HG02840 (cell line): ENCODE measurements at regions not wholly inside any gene's neighbourhood (a gene's known extent, or its start where the extent isn't known, plus 50 kb on each side); places are given as distances from the start of the nearest gene placed in this dataset.

Source experiments
- ATAC-seq: cut with Tn5 transposase; IDR thresholded peaks from one replicate; pipeline ENCODE4 v1.9.1; 2021; ENCODE audit warnings: mild to moderate bottlenecking, moderate library complexity, moderate number of reproducible peaks; ENCODE audit not compliant: unreplicated experiment, low FRiP score

DNA sequence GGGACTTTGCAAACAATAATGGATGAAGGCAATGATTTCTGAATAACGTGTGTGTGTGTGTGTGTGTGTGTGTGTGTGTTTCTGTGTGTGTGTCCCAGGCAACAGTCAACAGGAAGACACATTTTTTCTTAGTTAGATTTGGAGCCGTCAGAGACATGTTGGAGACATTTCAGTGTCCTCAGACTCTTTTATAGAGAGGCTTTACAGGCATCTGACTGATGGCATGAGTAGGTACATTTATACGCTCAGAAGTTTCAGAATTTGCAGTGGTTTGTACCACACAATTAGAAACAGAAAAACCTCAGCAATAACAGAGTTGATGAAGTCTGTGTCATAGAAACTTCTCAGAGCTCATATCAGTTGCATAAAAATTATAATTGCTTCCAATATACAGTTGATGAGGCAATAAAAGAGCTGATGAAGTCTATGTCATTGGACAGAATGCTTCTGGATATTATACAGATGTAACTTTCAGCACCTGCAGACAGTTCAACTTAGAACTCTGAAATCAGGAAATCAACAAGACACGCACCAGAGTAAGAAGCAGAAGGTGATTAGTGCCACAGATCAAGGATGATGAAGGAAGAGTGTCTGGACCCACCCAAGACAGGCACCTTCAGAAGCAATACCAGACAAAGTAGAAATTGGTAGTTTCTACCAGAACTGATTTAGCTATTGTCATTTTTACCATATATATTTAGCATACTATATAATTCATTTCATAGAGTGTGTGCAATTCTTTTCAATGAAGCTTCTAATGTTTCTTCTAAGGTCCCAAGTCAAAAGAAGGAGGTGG, 104.5 kb upstream of the LYZL1 start:
- ATAC-seq, result no peak

DNA sequence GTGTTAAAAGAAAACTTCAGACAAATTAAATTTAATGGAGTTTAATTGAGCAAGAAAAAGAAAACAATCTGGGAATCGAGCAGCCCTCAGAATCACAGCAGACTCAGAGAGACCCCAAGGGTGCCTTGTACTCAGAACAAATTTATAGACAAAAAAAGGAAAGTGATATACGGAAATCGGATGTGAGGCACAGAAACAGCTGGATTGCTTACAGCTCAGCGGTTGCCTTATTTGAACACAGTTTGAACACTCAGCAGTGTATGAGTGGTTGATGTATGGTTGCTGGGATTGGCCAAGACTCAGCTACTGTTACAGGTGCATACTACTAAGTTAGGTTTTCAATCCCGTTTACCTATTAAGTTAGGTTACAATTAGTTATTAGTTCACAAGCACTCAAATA, 103.8 kb upstream of the LYZL1 start:
- ATAC-seq, result no peak

DNA sequence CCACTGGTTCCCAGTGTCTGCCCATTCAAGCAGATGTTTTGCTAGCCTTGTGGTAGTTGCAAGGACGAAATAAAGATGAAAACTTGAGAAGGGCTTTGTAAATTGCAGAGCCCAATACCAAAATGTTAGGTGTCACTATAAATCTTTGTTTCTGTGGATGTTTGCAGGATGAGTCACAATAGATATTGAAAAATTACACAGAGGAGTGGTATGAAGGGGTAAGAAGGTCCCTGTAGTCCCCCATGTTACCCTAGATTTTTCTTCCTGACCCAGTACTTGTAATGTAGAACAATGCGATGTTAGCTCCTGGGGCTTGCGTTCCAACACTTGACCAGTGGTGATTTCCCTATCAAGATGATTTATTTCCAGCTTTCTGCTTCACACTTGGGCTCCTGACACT, 102.6 kb upstream of the LYZL1 start:
- no peak for ATAC-seq

DNA sequence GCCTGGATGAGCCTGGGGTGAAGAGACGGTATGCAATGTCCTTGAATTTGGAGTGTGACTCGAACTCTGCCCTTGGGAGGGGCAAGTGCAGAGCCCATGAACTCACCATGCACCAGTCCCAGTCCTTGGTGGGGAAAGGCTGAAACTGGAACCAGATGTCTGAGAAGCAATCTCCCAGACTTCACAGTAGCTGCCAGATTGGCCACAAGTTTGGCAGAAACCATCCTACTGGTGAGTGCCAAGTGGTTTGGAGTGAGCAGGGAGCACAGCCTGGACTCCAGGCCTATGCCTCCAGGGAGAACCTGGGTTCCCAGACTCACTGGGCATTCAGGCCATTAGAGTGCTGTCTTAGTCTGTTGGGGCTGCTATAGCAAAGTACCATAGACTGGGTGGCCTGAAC, 99.6 kb upstream of the LYZL1 start:
- ATAC-seq, result no peak

DNA sequence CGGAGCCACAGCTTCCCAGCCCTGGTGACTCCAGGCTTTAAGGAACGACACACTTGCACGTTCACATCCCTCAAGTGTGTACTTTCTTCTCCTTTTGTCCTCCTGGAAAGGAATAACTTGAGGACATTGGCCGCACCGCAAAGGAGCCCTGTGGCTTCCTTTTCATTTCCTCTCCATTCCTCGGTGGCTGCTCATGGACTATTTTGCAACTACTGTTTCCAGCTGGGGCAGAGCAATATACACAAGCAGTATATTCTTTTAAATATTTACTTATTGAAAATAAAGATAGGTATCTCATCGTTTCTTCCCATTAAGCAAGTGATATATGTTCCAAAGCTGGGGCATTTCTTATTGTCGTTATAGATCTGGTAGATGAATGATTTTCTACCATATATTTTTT, 97.2 kb upstream of the LYZL1 start:
- ATAC-seq, result no peak

DNA sequence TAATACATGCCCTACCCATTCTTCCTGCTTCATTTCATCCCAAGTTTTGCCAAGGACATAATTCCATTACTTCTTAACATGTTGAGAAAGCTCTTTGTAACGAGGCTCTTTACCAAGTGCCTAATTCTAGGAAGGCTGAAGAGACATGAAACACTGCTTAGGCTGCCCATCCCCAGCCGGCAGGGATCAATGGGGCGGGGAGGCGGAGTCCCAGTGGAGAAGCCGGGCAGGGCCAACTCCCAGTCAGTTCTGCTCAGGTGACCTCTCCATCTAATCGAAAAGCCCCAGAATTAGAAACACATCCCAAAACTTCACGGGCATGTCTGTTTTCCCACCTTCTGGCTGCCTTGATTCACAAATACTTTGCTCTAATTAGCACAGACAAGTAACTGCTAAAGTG, 89.5 kb upstream of the LYZL1 start:
- no peak for ATAC-seq

DNA sequence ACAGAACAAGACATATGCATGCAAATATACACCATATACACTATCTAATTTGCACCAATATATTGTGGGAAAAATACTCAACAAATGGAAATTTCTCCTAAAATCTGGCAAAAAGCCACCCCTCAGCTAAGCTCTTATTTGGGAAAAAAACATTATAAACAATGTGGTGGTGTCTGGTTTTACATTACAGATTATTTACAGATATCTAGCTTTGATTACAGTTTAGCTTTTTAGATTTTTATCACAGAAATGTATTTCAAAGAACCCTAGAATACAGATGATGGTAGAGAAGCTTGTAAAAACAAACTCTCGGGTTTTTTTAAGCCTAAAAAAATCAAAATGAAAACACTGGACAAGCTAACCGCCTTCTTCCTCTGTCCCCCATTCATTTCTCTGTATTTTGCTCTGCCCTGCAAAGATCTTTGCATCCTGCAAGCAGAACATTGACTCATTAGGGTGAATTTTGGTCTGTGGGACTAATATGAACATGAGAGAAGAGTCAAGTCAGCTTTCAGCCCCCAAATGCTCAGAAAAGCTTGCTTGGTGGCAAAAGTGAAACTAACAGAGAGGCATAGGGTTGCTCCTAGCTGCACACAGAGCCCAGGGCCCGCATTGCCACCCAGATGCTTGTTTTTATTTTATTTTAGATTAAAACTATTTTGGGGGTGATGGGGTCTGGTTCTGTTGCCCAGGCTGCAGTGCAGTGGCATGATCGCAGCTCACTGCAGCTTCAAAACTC, 88.8 kb upstream of the LYZL1 start:
- ATAC-seq, result no peak

DNA sequence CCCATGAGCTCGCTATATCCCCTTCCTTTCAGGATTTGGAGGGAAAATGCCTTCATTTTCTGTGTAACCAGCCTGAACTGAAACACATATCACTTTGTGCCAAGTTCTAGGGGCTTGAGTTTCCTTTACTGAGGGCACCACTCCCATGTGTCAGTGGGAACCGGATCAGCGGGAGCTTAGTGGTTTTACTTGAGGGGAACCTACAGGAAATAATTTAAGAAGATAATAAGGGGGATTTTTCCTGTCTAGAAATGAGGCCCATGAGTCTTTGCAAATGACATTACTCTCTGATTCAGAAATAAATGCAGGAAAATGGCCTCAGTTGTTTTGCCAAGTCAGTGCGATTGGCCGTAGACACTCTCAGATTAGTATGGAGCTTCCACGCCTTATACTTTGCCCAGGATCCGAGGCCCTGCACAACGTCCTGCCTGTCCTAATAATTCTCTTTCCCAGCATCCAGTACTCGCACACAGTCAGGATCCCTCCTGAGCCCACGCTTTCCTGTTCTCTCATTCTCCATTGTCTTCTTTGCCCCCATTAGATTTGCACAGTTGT, 86.4 kb upstream of the LYZL1 start:
- ATAC-seq, result no peak

DNA sequence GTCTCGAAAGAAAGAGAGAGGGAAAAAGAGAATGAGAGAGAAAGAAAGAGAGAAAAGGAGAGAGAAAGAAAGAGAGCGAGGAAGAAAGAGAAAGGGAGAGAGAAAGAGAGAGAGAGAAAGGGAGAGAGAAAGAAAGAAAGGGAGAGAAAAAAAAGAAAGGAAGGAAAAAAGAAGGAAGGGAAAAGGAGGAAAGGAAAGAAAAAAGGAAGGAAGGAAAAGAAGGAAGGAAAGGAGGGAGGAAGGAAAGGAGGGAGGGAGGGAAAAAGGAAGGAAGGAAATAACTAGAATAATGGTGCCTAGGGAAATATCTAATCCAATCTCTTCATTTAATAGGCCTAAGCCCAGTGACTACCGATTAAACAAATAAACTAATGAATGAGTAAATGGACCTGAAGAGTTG, 85.4 kb upstream of the LYZL1 start:
- ATAC-seq, result no peak

DNA sequence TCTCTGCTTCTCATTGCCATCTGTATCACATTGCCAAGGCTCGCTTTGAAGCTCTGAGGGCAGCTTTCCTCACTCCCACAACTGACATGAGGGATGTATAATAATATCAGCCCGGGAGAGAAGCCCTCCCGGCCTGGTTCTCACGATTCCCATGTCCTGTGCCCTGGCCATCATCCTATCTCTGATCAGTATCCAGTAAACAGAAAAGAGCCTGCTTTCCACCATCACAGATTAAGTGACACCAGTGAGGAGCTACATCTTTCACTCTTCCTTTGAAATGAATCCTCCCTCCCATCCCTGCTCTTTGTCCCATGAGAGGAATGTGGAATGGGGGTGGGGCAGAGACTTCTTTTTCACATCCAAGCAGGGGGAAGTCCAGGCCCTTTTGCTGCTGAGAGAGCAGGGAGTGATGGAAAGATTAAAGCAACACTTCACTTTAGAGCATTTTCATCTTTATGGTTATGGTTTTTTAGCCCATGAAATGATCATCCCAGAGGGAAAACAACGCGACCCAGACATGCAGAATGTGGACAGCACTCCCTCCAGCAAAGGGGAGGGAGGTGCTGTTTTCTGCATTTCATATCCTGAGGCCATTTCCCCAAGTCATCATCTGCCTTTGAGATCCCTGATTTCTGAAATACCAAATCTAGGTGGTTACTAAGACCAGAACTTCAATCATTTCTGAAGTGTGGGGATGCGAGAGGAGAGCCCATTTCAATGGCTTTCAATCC, 84.6 kb upstream of the LYZL1 start:
- ATAC-seq, result no peak

DNA sequence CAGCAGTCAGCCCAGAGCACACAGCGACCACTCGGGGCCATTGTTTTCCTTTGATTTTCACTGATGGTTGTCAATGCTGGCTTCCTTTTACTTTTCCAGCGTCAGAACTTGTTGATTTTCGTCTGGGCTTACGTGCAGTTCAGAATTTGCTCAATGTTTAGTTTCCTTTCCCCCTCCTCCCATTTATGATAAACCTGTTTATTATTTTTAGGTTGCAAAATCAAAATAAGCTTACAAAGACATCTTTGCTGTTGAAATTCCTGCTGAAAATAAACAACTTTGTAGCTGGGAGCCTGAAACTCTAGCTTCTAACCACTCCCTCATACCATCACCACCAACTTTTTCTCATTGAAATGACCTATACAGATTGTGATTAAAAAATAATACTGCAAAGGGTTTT, 83.1 kb upstream of the LYZL1 start:
- no peak for ATAC-seq

DNA sequence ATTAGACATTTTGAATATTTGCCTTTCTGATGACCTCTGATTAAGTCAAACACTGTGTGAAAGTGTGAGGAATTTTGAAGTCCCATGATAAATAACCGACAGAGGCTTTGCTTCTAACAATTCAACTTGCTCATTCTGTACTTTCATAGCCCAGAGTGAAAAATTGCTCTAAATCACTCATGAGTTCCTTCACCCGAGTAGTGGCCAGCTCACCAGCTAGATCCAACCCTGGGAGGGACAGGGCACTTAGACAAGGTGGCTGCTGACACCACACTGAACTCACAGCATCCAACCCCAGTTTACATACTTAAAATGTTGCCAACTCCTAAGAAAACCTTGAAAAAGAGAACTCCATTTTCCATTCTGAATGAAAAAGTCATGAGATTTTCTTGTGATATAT, 80.0 kb upstream of the LYZL1 start:
- no peak for ATAC-seq

DNA sequence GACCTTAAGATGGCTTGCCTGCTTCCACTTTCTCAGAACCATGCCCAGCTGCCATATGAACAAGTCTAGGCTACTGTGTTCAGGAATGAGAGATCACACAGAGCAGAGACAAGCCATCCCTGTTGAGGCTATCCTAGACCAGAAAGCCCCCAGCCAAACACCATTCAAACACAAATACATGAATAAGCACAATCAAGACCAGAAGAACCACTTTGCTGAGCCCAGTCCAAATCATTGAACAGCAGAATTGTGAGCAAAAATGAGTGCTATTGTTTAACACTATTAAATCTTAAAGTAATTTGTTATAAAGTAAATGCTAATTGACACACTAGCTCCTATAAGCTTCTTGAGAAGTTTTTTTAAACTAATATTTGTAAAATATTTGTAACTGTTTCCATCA, 79.0 kb upstream of the LYZL1 start:
- ATAC-seq, result no peak

DNA sequence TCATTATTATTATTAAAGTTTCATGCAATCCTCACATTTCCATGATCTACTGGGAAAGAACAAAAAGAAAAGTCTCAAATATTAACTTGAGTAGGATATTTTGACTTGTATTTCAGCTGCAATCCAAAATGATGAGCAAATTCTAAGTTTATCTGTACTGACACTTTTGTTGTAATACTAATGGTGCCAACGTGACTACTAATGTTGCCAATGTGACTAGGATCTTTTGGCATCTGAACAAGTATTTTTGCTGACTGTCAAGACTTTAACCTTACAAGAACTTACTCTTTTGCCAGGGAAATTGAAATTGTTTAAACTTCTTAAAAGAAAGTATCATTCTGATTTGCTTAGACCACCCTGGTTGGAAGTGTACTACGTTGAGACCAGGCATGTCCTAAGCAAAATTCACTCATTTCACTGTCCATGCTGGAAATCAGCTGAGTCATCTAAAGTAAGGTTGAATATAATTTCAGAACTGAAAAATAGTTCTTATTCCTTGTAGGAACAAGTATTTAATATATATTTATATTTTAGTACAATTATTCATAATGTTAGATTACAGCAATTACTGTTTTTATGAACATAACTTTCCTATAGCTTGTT, 78.5 kb upstream of the LYZL1 start:
- ATAC-seq, result no peak

DNA sequence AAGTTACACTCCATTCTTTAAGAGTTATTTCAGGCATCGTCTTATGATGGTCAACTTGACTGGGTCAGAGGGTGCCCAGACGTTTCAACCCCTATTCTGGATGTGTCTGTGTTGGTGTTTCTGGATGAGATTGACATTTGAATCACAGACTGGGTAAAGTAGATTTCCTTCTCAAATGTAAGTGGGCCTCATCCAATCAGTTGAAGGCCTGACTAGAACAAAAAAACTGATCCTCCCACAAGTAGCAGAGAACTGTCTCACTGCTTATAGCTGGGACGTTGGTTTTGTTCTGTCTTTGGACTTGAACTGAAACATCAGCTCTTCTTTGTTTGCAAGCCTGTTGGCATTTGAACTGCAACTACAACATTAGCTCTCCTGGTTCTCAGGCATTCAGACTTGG, 76.3 kb upstream of the LYZL1 start:
- ATAC-seq, result no peak

DNA sequence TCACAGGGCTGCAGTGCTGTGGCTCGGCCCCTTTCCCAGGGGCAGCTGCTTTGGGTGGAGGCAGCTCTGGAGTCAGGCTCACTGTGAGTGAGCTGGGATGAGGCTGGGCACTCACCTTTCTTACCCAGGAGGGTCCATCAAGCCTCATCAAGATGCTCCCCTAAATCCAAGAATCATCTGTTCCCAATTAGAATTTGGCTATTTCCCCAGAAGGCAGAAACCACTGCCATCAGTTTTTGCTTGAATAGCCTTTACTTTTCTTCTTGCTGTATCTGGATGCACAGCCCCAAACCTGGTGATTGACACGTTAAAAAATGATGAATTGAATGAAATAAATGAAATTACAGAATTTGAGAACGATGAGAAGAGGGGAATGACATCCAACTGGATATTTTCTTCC, 74.3 kb upstream of the LYZL1 start:
- no peak for ATAC-seq

DNA sequence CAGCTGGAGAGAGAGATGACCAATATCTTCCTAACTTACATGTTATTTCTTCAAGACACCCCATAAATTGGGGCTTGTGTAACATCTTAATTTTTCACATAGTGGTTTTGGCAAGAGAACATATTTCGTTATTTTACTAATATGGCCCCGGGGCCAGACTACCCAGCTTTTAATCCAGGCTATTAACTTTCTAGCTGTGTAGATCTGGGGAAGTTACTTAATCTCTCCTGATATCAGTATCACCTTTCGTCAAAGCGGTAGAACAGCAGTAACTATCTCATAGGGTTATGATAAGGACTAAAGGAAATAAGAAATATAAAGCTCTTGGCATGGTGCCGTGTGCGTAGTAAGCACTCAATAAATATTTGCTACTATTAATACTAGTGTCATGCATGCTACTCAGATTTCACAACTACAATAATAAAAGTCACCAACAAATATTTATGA, 71.6 kb upstream of the LYZL1 start:
- no peak for ATAC-seq

DNA sequence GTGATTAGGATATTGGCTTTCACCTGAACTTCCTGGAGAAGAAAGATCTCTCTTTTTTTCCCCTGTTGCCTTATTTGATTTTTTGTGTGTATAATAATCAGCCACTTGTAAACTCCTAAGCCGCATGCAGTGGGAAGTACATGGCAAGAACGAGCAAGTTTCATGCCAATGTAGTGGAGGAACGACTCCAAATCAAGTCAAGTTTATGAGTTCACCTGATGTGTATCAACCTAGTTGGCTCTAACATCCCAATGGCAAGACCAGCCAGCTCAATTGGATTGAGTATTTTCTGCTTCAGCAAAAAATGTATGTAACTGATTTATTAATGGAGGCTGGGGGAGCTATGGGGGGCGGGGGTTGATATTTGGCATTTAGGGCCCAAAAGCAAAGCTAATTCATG, 65.5 kb upstream of the LYZL1 start:
- ATAC-seq, result no peak

DNA sequence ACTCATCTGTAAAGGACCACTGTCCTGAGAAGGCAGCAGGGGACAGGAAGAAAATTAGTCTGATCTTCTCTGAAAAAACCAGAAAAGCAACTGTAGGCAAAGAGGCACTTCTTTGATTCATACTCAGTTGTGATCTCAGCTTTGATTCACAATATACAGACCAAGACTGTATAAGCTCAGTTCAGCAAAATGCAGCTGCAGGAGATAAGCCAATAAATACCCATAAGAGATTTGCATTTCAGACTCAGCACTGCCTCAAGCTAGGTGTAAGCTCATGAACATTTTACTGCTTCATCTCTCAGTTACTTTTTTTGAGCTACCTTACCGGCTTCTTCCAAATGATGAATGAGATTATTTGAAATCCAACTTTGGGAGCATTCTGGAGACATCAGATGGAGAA, 64.2 kb upstream of the LYZL1 start:
- no peak for ATAC-seq

DNA sequence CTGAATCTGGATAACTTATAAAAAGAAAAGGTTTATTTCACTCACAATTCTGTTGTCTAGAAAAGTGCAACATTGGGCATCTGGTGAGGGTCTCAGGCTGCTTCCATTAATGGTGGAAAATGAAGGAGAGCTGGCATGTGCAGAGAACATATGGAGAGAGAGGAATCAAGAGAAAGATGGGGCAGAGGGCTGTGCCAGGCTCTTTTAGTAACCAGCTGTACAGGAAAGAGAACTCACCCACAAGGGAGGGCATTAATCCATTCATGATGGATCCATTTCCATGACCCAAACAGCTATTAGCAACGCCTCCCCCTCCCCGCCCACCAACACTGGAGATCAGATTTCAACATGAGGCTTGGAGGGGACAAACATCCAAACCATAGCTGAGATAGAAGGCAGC, 61.7 kb upstream of the LYZL1 start:
- ATAC-seq, result no peak

DNA sequence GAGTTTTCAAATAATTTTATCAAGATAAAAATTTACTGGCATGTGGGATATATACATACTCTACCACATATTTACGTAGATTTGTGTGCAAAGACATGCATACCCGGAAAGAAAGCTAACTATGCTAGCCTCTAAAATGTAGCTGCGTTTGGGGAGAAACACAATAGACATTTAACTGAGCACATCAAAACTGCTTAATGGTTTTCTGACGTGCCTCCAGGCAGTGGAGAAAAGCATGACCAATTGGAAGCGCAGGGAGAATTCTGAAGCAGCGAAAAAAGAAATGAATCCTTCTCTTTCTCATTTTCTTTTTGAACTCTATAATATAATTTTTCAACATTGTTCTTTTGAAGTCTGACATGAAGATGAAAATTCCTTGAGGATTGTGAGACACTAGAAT, 60.3 kb upstream of the LYZL1 start:
- no peak for ATAC-seq
